ENCODE measurements at regions not wholly inside any gene's neighbourhood (a gene's known extent, or its start where the extent isn't known, plus 50 kb on each side); places are given as distances from the start of the nearest gene placed in this dataset.
"Not testable (repeated sequence)": the region's sequence is repeated elsewhere in the genome, so short reads cannot be mapped to it uniquely, and the experiment has no call there.

DNA sequence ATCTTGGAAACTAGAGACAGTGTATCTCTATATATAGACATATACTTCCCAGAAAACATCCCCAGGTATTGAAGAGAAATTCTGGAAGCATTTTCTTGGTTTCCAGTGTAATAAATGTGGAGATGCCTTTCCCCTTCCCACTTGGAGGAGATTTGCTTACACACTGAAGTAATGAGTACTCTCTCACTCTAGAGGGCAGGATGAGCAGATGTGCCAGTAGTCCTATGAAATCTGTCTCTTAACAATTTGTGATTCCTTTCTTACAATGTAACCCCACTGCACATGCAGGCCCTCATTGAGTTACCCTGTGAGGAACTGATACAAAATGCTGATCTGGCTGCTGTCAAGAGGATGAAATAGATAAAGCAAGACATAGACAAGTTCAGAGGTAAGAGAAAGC lies 567.2 kb downstream of the SLCO4C1 start:
- no peak for DNase-seq

DNA sequence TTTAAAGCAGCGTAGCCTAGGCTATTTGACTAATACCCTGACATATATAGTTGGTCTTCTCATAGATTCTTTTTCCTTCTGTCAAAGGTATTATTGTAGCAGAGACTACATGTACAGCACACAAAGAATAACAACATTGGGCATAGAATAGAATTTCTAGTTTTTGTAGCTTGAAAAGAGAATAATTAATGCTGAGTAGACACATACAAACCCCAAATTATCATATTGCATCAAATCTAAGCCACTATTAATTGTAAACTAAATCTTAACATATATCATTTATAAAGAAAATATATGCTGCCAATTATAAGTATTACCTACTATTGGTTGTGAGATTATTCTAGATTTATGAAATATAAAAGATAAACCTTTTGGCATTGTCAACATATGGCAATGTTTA lies 574.5 kb downstream of the SLCO4C1 start:
- DNase-seq = no peak

DNA sequence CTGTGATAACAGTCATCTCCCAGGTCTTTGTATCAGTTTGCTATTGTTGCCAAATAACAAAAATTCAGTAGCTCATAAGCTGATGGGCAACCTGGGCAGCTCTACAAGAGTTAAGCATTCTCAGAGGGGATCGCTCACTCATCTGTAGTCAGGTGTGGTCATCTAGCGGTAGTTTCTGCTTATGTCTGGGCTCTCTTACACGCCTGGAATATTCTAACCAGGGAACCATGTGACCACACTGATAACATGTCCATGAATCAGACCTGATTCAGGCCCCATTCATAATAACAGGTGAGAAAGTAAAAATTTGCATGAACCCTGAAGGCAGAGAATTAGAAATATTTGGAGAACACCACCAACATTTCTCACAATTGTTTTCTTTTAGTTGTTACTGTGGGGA lies 576.1 kb downstream of the SLCO4C1 start:
- no peak for DNase-seq

DNA sequence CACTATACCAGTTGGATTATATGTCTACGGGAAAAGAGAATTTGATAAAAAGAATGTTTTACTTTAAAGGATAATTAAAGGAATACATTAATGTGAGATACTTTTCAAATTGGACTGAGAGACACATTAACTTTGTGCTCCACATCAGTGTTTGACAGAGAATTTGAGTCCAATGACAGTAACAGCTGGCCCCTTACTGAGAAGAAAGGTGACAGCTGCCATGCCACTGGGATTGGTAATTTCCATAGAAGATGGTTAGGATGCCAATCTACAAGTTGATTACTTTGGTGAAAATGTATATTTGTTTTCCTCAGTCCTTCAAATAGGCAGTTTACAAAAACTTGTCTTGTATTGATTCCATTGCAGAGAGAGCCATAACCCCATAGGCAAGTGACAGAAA lies 578.4 kb downstream of the SLCO4C1 start:
- DNase-seq = no peak

DNA sequence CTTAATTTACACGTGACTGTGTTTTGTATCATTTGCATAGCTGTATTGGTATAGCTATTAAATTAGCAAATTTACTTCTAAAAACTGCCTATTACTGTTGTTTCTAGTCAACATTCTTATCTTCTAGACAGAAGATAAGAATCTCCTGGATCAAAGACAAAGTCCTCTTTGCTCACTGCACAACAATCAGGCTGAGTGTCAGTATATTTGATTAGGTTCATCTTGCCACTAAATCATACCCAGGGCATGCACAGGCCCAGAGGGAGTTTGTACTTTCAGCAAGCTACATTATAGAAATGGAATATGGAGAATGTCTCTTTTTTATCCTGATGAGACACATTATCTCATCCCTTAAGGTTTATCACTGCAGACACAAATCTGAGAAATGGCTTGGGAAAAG lies 579.1 kb downstream of the SLCO4C1 start:
- DNase-seq = no peak

DNA sequence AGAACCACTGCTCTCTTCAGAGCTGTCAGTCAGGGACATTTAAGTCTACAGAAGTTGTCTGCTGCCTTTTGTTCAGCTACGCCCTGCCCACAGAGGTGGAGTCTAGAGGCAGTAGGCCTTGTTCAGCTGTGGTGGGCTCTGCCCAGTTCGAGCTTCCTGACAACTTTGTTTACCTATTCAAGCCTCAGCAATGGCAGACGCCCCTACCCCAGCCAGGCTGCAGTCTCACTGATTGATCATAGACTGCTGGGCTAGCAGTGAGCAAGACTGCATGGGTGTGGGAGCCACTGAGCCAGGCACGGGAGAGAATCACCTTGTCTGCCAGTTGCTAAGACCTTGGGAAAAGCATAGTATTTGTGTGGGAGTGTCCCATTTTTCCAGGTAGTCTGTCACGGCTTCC lies 580.3 kb downstream of the SLCO4C1 start:
- DNase-seq = not testable (repeated sequence)

DNA sequence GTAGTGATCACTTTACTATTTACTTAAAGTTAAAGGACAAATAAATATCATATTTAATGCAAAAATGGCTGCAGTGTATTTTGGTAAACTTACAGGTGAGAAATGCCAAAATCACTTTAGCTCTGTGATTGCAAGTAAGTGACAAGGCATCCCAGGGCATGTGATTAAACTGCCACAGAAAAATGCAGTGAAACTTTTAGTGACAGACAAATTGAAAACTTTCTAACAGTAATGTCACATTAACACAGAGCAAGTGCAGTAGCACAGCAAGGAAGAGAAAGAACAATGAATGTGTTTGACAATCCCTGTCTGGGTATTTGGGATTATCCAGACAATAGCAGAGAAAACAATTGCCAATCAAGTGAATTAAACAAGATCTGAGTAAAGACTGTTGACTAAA lies 606.8 kb downstream of the SLCO4C1 start:
- DNase-seq = no peak

DNA sequence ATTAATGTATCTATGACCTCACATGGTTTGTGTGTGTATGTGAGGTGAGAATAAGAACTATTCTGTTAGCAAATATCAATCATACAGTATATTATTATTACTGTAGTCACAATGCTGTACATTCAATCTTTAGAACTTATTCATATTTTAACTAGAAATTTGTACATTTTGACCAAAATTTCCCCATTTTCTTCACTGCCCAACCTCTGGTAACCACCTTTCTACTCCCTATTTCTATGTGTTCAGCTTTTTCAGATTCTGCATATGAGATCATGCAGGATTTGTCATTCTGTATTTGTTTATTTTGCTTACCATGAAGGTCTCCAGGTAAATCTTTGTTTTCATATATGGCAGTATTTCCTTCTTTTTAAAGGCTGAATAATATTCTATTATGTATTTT lies 607.9 kb downstream of the SLCO4C1 start:
- DNase-seq = no peak

DNA sequence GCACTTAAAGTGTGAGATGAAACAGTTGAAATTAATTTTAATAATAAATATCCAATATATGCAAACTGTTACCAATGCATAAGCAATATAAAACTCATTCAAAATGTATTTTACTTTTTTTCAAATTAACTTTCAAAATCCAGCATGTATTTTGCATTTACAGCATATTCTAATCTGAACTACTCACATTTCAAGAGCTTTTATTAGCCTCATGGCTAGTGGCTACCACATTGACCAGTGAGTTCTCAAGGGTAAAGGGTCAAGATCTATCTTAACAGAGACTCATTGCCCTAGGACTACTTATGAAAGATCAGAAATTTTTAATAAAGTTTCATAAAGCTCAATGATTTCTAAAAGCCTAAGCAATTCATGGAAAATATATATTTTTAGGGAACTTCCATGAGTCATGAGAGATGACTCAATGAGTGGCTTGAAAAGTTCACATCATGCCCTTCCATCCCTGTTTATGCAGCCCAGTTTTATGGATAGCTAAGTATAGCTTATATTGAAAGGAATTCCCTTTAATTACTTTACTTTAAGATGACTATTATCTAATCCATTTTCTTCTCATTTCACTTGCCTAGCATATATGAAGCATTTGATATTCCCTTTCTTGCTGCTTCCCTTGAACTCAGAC lies 608.6 kb downstream of the SLCO4C1 start:
- no peak for DNase-seq

DNA sequence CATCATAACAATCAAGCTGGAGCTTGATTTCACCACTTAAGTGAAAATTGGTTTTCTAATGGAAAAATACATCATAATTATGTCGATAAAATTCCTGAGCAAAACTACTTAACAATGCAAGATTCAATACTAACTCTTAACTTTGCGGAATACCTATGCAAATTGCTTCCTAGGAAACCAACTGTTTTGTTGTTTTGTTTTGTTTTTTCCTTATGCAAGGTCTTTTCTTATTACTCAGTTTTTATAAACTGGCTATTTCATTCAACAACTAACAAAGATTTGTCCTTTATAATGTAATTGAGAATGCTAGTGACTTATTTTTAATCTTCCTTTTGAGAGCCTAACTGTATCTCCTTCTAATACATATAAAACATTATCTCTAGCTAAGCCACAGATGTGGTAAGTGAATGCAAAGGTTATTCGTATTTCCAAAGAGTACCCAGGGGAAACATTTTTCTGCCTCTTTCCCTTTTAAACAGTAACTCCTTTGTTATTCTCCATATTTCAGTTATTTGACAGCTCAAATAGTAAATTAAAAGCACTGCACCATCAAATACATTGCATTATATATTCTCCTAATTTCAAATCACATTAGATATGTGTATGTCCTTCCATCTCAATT lies 609.4 kb downstream of the SLCO4C1 start:
- no peak for DNase-seq

DNA sequence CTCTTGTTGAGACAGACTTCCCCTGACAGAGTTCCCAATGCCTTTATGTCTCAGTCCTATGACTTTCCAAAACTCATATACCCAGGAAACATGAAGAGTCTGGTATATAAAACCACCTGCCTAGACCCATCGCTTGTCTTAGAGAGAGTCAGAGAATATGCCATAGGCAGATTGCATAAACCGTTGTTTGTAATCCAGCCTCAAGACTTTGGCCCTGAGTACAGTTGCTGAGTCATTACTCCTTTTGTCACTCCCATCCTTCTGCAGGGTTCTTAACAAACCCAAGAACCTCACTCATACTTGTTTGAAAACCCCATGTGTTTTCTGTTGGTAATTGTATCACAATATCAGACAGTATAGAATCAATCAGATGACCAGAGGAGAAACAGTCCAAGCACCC lies 616.3 kb downstream of the SLCO4C1 start:
- no peak for DNase-seq

DNA sequence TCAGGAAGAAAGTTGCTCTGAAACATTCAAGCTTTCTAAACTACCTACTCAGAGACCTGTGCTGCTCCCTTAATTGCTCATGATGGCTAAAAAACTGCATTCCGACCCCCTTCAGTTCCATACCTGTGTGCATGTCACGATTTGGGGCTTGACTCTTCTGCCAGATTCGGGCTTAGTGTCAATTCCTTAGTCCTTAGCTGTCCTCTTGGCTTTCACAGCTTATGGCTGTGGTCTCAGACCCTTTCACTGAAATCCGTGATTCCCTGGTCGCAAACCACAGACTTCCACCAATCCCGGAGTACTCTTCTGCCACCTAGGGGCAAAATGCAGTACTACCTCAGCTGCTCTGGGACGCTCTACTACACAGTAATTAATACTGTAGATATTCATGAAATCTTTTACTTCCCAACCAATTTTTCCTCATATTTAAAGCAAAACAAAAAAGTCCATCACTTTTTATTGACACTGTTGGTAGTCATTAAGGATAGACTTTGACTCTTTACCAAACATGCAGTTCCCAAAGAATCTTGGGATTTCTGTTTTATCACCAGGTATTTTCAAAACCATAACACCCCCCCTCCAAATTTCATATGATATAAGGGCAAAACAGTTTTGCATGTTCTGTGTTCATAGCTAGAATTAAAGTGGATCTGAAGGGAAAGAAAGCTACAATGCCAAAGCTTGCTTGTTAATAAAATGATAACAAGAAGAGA lies 617.4 kb downstream of the SLCO4C1 start:
- no peak for DNase-seq

DNA sequence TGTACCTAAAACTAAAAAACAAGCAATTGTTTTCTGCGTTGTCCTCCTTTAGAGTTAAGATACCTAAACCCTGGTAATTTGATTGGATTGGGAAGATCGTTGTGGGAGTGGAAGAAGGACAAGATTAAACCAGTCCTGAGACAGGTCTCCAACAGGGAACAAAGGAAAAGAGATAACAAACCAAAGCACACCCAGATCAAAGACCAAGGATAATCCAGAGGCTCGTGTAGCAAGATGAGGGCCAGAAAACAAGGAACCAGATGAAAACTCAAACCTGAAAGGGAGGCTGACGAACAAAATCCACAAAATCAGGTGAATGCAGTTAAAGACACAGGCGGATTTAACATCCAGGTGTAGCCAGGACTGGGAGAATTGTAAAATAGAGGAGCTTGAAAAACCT lies 618.1 kb downstream of the SLCO4C1 start:
- no peak for DNase-seq

DNA sequence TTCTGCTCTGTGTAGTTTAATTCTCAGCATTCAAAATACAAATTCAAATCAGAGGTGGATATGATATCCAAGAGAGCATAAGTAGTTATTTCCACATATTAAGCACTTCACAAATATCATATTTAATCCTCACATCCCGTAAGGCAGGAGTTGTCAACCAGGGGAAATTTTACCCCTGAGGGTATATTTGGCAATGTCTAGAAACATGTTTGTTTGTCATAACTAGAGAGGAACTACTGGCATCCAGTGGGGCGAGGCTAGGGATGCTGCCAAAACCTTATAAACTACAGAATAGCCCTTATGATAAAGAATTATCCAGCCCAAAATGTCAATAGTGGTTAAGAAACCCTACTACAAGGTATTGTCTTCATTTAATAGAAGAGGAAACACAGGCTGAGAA lies 619.4 kb downstream of the SLCO4C1 start:
- no peak for DNase-seq

DNA sequence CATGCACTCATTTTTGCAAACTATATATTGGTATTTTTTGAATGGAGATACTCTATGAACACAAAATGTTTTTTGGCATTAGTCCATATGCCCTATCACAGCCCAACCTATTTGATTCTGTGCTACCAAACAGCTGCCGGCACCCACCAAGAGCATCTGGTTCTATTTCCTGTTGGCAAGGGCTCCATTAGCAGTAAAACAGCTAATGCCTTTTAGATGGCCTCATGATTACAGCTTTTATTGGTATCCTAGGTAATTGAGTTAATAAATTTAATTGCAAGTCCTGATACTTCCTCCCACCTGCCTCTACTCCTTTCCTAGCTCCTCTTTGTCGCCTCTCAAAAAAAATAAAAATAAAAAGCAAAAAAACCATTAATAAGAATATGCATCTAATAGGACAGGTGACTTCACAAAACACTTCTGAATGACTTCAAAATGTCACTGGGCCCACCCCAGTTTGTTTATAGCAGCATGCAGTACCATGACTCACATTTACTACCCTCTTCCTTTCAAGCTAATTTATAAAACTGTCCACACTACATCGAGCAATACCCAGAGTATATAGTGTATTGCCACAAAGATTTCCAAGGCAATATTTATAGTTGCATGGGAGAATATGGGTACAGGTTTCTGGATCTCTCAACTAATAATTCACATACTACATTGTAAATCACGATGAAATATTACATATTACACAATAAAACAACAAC lies 620.4 kb downstream of the SLCO4C1 start:
- no peak for DNase-seq

DNA sequence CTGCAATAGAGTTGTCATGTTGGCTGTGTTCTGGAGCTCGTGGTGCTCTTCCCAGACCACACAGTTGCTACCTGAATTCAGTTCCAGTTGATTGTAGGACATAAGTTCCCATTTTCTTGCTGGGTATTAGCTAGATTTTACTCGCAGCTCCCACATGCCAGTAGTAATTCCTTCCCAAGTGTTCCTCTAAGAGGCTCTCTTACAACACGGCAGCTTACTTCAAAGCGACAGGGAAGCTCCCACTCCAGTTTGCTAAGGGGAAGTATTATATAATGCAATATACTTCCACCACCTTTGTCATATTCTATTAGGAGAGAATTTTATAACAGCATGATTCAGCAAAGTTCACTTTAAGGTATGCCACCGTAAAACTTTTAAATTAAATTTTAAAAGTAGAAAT lies 623.0 kb downstream of the SLCO4C1 start:
- DNase-seq = no peak

DNA sequence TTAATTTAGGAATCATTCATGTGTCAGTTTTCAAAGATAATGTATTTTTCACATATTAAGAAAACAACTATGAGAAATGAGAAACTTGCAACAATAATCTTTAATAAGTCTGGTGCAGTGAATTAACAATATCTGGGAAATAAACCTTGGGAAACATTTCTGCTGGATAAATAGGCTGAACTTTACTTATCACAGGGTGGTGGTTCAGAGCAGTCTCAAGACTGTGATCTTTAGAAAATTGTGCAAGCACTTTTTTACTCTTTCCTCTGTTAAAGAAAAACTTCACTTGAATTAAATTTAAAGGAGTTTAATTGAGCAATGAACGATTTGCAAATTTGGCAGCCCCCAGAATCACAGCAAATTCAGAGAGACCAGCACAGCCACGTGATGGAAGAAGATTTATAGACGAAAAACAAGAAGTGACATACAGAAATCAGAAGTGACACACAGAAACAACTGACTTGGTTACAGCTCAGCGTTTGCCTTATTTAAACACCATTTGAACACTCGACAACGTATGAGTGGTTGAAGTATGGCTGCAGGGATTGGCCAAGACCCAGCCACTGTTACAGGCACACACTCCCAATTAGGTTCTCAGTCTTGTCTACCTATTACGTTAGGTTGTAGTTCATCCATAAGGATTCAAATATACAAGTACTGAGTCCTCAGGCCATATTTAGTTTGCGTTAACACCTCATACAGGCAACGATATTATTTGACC lies 631.9 kb downstream of the SLCO4C1 start:
- DNase-seq = no peak

DNA sequence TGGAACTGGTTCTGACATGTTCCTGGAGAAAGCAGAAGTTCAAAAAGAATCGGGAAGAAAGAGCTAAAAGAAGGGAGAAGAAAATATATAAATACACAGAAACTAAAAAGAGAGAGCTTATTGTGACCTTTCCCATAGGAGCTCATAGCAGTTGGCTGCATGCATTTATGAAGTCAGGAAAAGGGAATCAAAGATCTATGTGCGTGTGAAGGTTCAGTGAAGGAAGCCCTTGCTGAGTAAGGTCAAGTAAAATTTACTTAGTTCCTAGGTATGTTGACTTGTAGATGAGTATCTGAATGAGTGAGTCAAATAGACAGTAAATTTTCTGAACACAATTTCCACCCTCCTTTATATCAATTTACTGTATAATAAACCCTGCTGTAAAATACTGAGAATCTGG lies 632.5 kb downstream of the SLCO4C1 start:
- no peak for DNase-seq

DNA sequence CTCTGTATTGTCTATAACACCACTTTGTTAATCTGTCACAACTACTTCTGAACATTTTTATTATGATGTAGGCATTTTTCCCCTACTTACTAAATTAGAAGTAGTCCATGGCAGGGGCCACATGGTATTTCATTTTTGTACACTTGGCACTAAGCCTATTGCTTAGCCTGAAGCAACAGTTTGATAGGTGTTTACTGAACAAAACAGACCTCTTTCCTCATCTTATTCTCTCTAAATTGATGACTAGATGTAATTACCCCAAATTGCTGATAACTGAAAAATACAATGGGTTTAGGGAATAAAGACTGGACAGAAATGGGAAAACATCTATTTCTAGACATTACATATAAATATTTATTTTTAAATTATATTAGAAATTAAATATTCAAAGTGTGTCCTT lies 633.8 kb downstream of the SLCO4C1 start:
- DNase-seq = no peak

DNA sequence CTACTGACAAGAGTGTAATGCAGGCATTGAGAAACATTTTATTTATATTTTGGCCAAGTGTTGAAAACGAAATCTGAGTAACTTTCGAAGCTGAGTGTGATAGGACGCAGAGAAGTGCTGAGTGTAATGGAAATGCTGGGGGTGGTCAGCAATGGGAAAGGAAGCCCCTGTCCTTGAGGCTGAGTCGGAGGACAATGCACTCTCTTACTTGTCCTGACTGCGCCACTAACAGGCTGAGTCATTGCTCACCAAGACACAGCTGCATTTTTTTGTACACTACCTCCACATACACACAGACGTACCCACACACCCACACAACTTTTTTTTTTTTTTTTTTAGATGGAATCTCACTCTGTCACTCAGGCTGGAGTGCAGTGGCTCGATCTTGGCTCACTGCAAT lies 637.7 kb downstream of the SLCO4C1 start:
- DNase-seq = no peak

DNA sequence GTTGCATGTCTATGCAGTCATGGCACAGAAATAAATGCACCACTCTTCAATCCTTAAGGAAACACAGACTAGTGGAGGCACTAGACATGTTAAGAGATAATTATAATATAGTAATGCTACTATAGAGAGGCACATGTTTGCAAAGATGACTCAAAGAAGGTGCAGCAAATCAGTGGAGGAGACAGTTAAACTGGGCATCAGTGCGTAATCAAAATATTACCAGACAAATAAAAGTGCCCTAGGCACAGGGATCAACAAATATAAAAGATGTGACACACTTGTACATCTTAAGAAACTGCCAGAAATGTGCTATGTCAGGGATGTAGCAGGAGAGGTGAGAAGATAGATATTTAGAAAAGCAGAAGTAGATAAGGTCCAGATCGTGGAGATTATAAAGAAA lies 642.1 kb downstream of the SLCO4C1 start:
- DNase-seq = no peak

DNA sequence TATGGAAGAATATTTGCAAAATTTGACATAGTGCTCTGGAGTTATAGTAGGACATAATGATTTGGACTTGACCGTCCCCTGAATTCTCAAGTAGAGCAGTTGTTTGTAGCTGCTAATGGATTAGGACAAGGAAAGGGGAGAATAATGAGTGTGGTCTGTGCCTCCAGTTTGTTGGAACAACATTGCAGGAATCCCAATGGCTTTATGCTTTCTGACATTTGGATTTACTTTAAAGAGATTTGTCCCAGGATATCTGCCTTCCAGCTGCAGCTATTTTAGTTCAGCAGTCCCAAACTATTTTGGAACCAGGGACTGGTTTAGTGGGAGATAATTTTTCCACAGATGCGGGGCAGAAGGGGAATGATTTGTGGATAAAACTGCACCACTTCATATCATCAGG lies 648.2 kb downstream of the SLCO4C1 start:
- no peak for DNase-seq

DNA sequence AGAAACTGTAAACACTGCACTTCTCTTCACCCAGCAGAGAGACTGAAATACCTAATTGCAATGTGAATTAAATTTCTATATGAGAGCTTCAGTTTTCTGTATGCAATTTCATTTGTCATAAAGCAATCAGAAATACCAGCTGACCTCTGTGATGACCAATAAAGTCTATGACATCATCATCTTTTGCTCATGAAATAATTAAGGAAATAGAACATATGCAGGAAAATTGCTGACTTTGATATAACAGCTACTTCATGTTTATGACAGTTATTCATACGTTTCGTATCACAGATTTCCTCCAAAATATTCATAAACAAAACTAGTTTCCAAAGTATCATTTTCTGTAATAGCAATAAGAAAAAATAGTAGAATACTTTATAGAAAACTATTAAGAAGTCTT lies 652.3 kb downstream of the SLCO4C1 start:
- DNase-seq = no peak

Data from activated gamma-delta T cell (primary cell).